ENCODE measurements at regions not wholly inside any gene's neighbourhood (a gene's known extent, or its start where the extent isn't known, plus 50 kb on each side); places are given as distances from the start of the nearest gene placed in this dataset.

GRCh38 chr18:60732143-60732542 lies 359.6 kb upstream of the MC4R start:
- in situ Hi-C loops (cut with MboI; ENCODE audit: low sequenced_read_pairs) = no loop called here
- no TSS peak for BruUV-seq (replicated peaks)

More at GRCh38 chr18:60732143-60732542, 359.6 kb upstream of the MC4R start:
- CTCF ChIA-PET = no interaction called here
- H3K27ac ChIP-seq (ENCODE audit: insufficient read depth, low read length) = no peak overlapping the region
- H2AK9ac ChIP-seq (replicated peaks; ENCODE audit: low read depth, low read length, poor library complexity) = no peak overlapping the region
- no peak overlapping the region for H3K4me3 ChIP-seq (ENCODE audit: insufficient read depth, low read depth, low read length)
- POLR2A ChIA-PET (ENCODE audit: unreplicated experiment) = no interaction called here
- H3K36me3 ChIP-seq (ENCODE audit: control insufficient read depth, insufficient read depth, low read length) = no peaks in the 10 kb centered on the region
- H2BK15ac ChIP-seq (ENCODE audit: low read depth, low read length) = no peak overlapping the region
- H3K4me2 ChIP-seq (ENCODE audit: low read depth, low read length) = no peak overlapping the region
- H2BK20ac ChIP-seq (ENCODE audit: low read depth, low read length) = no peak overlapping the region
- no peak for DNase-seq
- H3K27me3 ChIP-seq (ENCODE audit: control insufficient read depth, insufficient read depth, low read length) = no peaks in the 10 kb centered on the region
- no peaks in the 10 kb centered on the region for H3K4me1 ChIP-seq (ENCODE audit: control insufficient read depth, insufficient read depth, low read length)
- H3K18ac ChIP-seq (ENCODE audit: low read depth, low read length) = no peak overlapping the region
- H3K23ac ChIP-seq (ENCODE audit: low read depth, low read length) = no peak overlapping the region
- no peak overlapping the region for H3K9ac ChIP-seq (ENCODE audit: low read depth, low read length)
- dilution Hi-C loops (cut with HindIII; ENCODE audit: low sequenced_read_pairs, unreplicated experiment) (no loop called here), intact Hi-C loops (cut with micrococcal nuclease) (no loop called here)
- H2BK5ac ChIP-seq (ENCODE audit: low read depth, low read length, poor library complexity, severe bottlenecking) = no peak overlapping the region
- H3K14ac ChIP-seq (replicated peaks; ENCODE audit: low read depth, low read length) = no peak overlapping the region
- no peak overlapping the region for H3K56ac ChIP-seq (ENCODE audit: extremely low read depth, insufficient read depth, low read length)
- no peak for ATAC-seq (ENCODE audit: low read depth)
- WGBS, 2 experiments (ENCODE audit: extremely low coverage in 2 of 2, insufficient read length in 1 of 2) = 60% methylated on average over 1 of the region's 1 CpG; no CpG with 5 or more reads in 1 of the 2 experiments
- no peak overlapping the region for H2BK120ac ChIP-seq (ENCODE audit: low read depth, low read length)
- no peak for TF ChIP-seq FOS (IDR thresholded peaks at IDR 0.05; ENCODE audit: low read depth, low read length)
- TF ChIP-seq NFE2L2 (IDR thresholded peaks at IDR 0.05; ENCODE audit: low read depth, low read length) = no peak
- TF ChIP-seq CHD1 (IDR thresholded peaks at IDR 0.05; ENCODE audit: low read depth, low read length) = no peak
- TF ChIP-seq POLR2A (IDR thresholded peaks at IDR 0.05; ENCODE audit: low read depth, low read length) = no peak
- no peak for TF ChIP-seq BHLHE40 (IDR thresholded peaks at IDR 0.05; ENCODE audit: low read depth, low read length)
- no peak for TF ChIP-seq CEBPB (IDR thresholded peaks at IDR 0.05; ENCODE audit: low read depth, low read length)
- no peak for TF ChIP-seq USF2 (IDR thresholded peaks at IDR 0.05; ENCODE audit: low read depth, low read length)
- TF ChIP-seq MAFK (IDR thresholded peaks at IDR 0.05; ENCODE audit: low read depth, low read length) = no peak
- TF ChIP-seq MAZ (IDR thresholded peaks at IDR 0.05; ENCODE audit: borderline replicate concordance, low read depth, low read length) = no peak
- TF ChIP-seq RCOR1 (IDR thresholded peaks at IDR 0.05; ENCODE audit: insufficient replicate concordance, low read length) = no peak
- no peak for TF ChIP-seq CTCF (conservative IDR thresholded peaks at IDR 0.05; ENCODE audit: low read depth, low read length)
- no peak for TF ChIP-seq RFX5 (IDR thresholded peaks at IDR 0.05; ENCODE audit: low read depth, low read length)
- TF ChIP-seq SMC3 (IDR thresholded peaks at IDR 0.05; ENCODE audit: low read depth, low read length) = no peak
- no peak for TF ChIP-seq MXI1 (IDR thresholded peaks at IDR 0.05; ENCODE audit: borderline replicate concordance, low read depth, low read length)
- H3K4ac ChIP-seq (ENCODE audit: low read depth, low read length) = no peak overlapping the region
- no peak overlapping the region for H4K91ac ChIP-seq (ENCODE audit: insufficient read depth, low read depth, low read length)
- no peaks in the 10 kb centered on the region for H4K20me1 ChIP-seq (ENCODE audit: insufficient read depth, low read length)
- no peak overlapping the region for H2AFZ ChIP-seq (replicated peaks; ENCODE audit: low read length, poor library complexity)
- H3K9me1 ChIP-seq (ENCODE audit: insufficient read depth, low read length) = no peaks in the 10 kb centered on the region
- H4K8ac ChIP-seq (ENCODE audit: low read depth in 2 of 2, low read length in 2 of 2) = no peak overlapping the region
- no peaks in the 10 kb centered on the region for H3K79me1 ChIP-seq (ENCODE audit: low read depth in 1 of 2, low read length in 2 of 2)
- H2AK5ac ChIP-seq (ENCODE audit: low read depth, low read length) = no peak overlapping the region
- no peak overlapping the region for H4K5ac ChIP-seq (ENCODE audit: low read depth, low read length)
- H3K9me3 ChIP-seq (ENCODE audit: control insufficient read depth, insufficient read depth, low read length) = peaks cover 5% of the 10 kb centered on the region; the same call in 1 of the 2 replicates

Data from IMR-90 (cell line).